WTC11 (cell line): ENCODE measurements at regions not wholly inside any gene's neighbourhood (a gene's known extent, or its start where the extent isn't known, plus 50 kb on each side); places are given as distances from the start of the nearest gene placed in this dataset.

ENCODE experiments used
- ATAC-seq: fragments of 200-7000 bp; cut with Tn5 transposase; 2 replicates; pipeline ENCODE4 v1.10.0; 2021; ENCODE audit warnings: mild to moderate bottlenecking, moderate library complexity
- CTCF ChIA-PET: fragments of 300-600 bp; sonication (Branson Sonifier 250); formaldehyde crosslinking; loops from one replicate; lab custom pipeline; 2021; ENCODE audit warnings: antibody characterized with exemption; lab: Charles Lee
- POLR2A ChIA-PET: fragments of 350-600 bp; sonication (Branson Sonifier 250); formaldehyde crosslinking; loops from one replicate; lab custom pipeline; 2021; ENCODE audit warnings: antibody characterized with exemption; lab: Charles Lee
- DNase-seq: peaks from one replicate; pipeline ENCODE4 v3.0.0; 2021; ENCODE audit warnings: low spot score
- H3K27ac Mint-ChIP-seq: 2 replicates; pipeline ENCODE4 v1.8.0; 2021; ENCODE audit warnings: mixed read lengths
- H3K27me3 Mint-ChIP-seq: 2 replicates; pipeline ENCODE4 v1.8.0; 2021; ENCODE audit warnings: low read depth, mild to moderate bottlenecking, moderate library complexity, mixed read lengths
- H3K36me3 Mint-ChIP-seq: 2 replicates; pipeline ENCODE4 v1.8.0; 2021; ENCODE audit warnings: mixed read lengths
- H3K4me1 Mint-ChIP-seq: 2 replicates; pipeline ENCODE4 v1.8.0; 2022; ENCODE audit warnings: mixed read lengths
- H3K4me3 Mint-ChIP-seq: 2 replicates; pipeline ENCODE4 v1.8.0; 2021; ENCODE audit warnings: mild to moderate bottlenecking, moderate library complexity, mixed read lengths
- H3K9me3 Mint-ChIP-seq: 2 replicates; pipeline ENCODE4 v1.8.0; 2021; ENCODE audit warnings: mixed read lengths
- AFF4 ChIP-seq: sonication (generic); formaldehyde crosslinking; IDR thresholded peaks from 2 replicates; pipeline ENCODE4 v1.8.1; 2023; ENCODE audit warnings: mild to moderate bottlenecking, missing genetic modification reagents, borderline replicate concordance
- IRF2 ChIP-seq: sonication (generic); formaldehyde crosslinking; IDR thresholded peaks from 2 replicates; pipeline ENCODE4 v1.8.0; 2022; ENCODE audit warnings: low read depth, missing genetic modification reagents, borderline replicate concordance
- MYBL2 ChIP-seq: sonication (generic); formaldehyde crosslinking; IDR thresholded peaks from 2 replicates; pipeline ENCODE4 v1.8.1; 2023; ENCODE audit warnings: mild to moderate bottlenecking, moderate library complexity, missing genetic modification reagents
- RELA ChIP-seq: sonication (generic); formaldehyde crosslinking; IDR thresholded peaks from 2 replicates; pipeline ENCODE4 v1.8.1; 2022; ENCODE audit warnings: missing genetic modification reagents, mild to moderate bottlenecking, borderline replicate concordance
- TP53 ChIP-seq: sonication (generic); formaldehyde crosslinking; IDR thresholded peaks from 2 replicates; pipeline ENCODE4 v1.8.1; 2023; ENCODE audit warnings: mild to moderate bottlenecking, missing genetic modification reagents
- ZBTB21 ChIP-seq: sonication (generic); formaldehyde crosslinking; IDR thresholded peaks from 2 replicates; pipeline ENCODE4 v1.8.1; 2023; ENCODE audit warnings: mild to moderate bottlenecking, missing genetic modification reagents, borderline replicate concordance
- ZBTB43 ChIP-seq: sonication (generic); formaldehyde crosslinking; IDR thresholded peaks from 2 replicates; pipeline ENCODE4 v1.8.1; 2023; ENCODE audit warnings: mild to moderate bottlenecking, missing genetic modification reagents
- ZNF121 ChIP-seq: sonication (generic); formaldehyde crosslinking; IDR thresholded peaks from 2 replicates; pipeline ENCODE4 v1.8.0; 2023; ENCODE audit warnings: missing genetic modification reagents
- ZNF232 ChIP-seq: sonication (generic); formaldehyde crosslinking; IDR thresholded peaks from 2 replicates; pipeline ENCODE4 v1.8.0; 2022; ENCODE audit warnings: mild to moderate bottlenecking, missing genetic modification reagents
- ZNF281 ChIP-seq: sonication (generic); formaldehyde crosslinking; IDR thresholded peaks from 2 replicates; pipeline ENCODE4 v1.8.0; 2023; ENCODE audit warnings: mild to moderate bottlenecking, missing genetic modification reagents
- ZNF416 ChIP-seq: fragments of 250-450 bp; sonication (Bioruptor Pico); IDR thresholded peaks from 2 replicates; pipeline ENCODE4 v1.9.0; 2021; ENCODE audit warnings: mild to moderate bottlenecking, inconsistent platforms
- ZNF671 ChIP-seq: fragments of 250-450 bp; sonication (Bioruptor Pico); IDR thresholded peaks from 2 replicates; pipeline ENCODE4 v1.8.0; 2021; ENCODE audit warnings: mild to moderate bottlenecking
- TF ChIP-seq, protein P1 (sequence below): sonication (generic); formaldehyde crosslinking; IDR thresholded peaks from 2 replicates; pipeline ENCODE4 v1.8.0; 2023; ENCODE audit warnings: missing genetic modification reagents, mild to moderate bottlenecking, borderline replicate concordance
- TF ChIP-seq, protein P2 (sequence below): sonication (generic); formaldehyde crosslinking; IDR thresholded peaks from 2 replicates; pipeline ENCODE4 v1.8.1; 2022; ENCODE audit warnings: mild to moderate bottlenecking, missing genetic modification reagents, moderate library complexity, borderline replicate concordance
- TF ChIP-seq, protein P3 (sequence below): sonication (generic); formaldehyde crosslinking; conservative IDR thresholded peaks from 2 replicates; pipeline ENCODE4 v1.8.1; 2023; ENCODE audit warnings: mild to moderate bottlenecking, low read depth, missing genetic modification reagents, moderate library complexity
- TF ChIP-seq, protein P4 (sequence below): fragments of 250-450 bp; sonication (Bioruptor Pico); IDR thresholded peaks from 2 replicates; pipeline ENCODE4 v2.1.2; 2022; ENCODE audit warnings: mild to moderate bottlenecking, moderate library complexity

DNA sequence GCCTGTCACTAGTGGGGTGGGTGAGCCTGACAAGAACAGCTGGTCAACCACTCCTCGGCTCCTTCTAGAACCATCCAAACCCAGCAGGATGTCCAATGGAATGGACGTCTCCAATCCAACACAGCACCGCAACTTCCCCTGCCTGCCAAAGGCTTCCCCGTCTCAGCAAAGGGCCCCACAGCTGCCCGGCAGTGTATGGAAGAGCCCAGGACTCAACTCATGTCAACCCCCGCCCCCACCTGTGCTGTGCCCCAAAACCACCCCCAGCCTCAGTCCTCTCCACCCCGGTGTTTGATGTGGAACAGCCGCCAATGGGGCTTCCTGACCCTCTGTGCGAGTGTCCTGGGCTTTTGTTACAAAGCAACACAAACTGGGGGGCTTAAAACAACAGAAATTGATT lies 223.8 kb downstream of the CTTN start (continued):
- TF ChIP-seq, protein P1, sequence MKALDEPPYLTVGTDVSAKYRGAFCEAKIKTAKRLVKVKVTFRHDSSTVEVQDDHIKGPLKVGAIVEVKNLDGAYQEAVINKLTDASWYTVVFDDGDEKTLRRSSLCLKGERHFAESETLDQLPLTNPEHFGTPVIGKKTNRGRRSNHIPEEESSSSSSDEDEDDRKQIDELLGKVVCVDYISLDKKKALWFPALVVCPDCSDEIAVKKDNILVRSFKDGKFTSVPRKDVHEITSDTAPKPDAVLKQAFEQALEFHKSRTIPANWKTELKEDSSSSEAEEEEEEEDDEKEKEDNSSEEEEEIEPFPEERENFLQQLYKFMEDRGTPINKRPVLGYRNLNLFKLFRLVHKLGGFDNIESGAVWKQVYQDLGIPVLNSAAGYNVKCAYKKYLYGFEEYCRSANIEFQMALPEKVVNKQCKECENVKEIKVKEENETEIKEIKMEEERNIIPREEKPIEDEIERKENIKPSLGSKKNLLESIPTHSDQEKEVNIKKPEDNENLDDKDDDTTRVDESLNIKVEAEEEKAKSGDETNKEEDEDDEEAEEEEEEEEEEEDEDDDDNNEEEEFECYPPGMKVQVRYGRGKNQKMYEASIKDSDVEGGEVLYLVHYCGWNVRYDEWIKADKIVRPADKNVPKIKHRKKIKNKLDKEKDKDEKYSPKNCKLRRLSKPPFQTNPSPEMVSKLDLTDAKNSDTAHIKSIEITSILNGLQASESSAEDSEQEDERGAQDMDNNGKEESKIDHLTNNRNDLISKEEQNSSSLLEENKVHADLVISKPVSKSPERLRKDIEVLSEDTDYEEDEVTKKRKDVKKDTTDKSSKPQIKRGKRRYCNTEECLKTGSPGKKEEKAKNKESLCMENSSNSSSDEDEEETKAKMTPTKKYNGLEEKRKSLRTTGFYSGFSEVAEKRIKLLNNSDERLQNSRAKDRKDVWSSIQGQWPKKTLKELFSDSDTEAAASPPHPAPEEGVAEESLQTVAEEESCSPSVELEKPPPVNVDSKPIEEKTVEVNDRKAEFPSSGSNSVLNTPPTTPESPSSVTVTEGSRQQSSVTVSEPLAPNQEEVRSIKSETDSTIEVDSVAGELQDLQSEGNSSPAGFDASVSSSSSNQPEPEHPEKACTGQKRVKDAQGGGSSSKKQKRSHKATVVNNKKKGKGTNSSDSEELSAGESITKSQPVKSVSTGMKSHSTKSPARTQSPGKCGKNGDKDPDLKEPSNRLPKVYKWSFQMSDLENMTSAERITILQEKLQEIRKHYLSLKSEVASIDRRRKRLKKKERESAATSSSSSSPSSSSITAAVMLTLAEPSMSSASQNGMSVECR (CRISPR knock-in tag) = no peak
- no peak for TF ChIP-seq IRF2 (CRISPR knock-in tag)
- no peak for TF ChIP-seq AFF4
- TF ChIP-seq, protein P2, sequence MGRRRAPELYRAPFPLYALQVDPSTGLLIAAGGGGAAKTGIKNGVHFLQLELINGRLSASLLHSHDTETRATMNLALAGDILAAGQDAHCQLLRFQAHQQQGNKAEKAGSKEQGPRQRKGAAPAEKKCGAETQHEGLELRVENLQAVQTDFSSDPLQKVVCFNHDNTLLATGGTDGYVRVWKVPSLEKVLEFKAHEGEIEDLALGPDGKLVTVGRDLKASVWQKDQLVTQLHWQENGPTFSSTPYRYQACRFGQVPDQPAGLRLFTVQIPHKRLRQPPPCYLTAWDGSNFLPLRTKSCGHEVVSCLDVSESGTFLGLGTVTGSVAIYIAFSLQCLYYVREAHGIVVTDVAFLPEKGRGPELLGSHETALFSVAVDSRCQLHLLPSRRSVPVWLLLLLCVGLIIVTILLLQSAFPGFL (CRISPR knock-in tag) = no peak

DNA sequence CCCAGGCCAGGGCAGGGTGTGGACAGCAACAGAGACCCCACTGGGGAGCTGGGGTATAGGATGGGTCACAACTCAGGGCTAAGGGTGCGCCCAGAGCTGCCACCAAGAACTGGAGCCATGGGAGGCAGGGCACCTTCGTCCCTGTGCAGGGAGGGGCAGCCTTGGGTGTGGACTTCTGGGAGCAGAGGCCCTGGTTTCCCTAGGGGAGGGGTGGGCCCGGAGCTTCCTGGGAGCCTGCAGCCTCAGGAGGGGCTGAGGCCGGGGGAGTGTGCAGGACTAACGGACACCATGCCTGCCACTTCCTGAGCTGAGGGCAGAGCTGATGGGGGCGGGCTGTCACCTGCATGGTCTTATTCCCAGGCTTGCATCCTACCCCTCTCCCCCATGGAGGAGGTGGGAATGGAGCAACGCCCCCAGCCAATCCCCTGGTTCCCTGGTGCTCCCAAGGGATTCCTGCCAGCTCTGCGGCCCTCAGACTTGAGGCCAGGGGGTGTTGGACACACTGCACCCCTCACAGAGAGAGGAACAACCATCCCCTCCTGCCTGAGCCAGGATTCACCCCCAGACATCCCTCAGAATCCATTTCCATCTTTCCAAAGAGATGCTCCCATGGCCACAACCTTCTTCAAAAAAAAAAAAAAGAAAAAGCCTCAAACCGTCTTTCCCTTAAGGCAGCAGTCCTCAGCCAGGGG lies 225.7 kb downstream of the CTTN start:
- H3K36me3 Mint-ChIP-seq = no peaks in the 10 kb centered on the region
- POLR2A ChIA-PET = no interaction called here
- CTCF ChIA-PET = no interaction called here
- peaks cover 12% of the 10 kb centered on the region for H3K4me1 Mint-ChIP-seq
- H3K27me3 Mint-ChIP-seq = no peaks in the 10 kb centered on the region
- no peak overlapping the region for H3K4me3 Mint-ChIP-seq
- ATAC-seq (no peak), DNase-seq (no peak)
- peaks cover 5% of the 10 kb centered on the region; the same call in 1 of the 2 replicates for H3K9me3 Mint-ChIP-seq
- H3K27ac Mint-ChIP-seq = no peak overlapping the region
- TF ChIP-seq ZBTB21 (no peak), ZNF121 (no peak), ZNF416 (CRISPR knock-in tag) (no peak), ZNF281 (no peak), MYBL2 (CRISPR knock-in tag) (no peak), RELA (CRISPR knock-in tag) (no peak), TP53 (CRISPR knock-in tag) (no peak), ZBTB43 (CRISPR knock-in tag) (no peak), ZNF671 (CRISPR knock-in tag) (no peak), ZNF232 (CRISPR knock-in tag) (no peak)
- TF ChIP-seq, protein P3, sequence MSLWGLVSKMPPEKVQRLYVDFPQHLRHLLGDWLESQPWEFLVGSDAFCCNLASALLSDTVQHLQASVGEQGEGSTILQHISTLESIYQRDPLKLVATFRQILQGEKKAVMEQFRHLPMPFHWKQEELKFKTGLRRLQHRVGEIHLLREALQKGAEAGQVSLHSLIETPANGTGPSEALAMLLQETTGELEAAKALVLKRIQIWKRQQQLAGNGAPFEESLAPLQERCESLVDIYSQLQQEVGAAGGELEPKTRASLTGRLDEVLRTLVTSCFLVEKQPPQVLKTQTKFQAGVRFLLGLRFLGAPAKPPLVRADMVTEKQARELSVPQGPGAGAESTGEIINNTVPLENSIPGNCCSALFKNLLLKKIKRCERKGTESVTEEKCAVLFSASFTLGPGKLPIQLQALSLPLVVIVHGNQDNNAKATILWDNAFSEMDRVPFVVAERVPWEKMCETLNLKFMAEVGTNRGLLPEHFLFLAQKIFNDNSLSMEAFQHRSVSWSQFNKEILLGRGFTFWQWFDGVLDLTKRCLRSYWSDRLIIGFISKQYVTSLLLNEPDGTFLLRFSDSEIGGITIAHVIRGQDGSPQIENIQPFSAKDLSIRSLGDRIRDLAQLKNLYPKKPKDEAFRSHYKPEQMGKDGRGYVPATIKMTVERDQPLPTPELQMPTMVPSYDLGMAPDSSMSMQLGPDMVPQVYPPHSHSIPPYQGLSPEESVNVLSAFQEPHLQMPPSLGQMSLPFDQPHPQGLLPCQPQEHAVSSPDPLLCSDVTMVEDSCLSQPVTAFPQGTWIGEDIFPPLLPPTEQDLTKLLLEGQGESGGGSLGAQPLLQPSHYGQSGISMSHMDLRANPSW (CRISPR knock-in tag) = no peak
- TF ChIP-seq, protein P4, sequence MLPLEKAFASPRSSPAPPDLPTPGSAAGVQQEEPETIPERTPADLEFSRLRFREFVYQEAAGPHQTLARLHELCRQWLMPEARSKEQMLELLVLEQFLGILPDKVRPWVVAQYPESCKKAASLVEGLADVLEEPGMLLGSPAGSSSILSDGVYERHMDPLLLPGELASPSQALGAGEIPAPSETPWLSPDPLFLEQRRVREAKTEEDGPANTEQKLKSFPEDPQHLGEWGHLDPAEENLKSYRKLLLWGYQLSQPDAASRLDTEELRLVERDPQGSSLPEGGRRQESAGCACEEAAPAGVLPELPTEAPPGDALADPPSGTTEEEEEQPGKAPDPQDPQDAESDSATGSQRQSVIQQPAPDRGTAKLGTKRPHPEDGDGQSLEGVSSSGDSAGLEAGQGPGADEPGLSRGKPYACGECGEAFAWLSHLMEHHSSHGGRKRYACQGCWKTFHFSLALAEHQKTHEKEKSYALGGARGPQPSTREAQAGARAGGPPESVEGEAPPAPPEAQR (CRISPR knock-in tag) = no peak
